ENCODE measurements at regions not wholly inside any gene's neighbourhood (a gene's known extent, or its start where the extent isn't known, plus 50 kb on each side); places are given as distances from the start of the nearest gene placed in this dataset.
"Not testable (repeated sequence)": the region's sequence is repeated elsewhere in the genome, so short reads cannot be mapped to it uniquely, and the experiment has no call there.

DNA sequence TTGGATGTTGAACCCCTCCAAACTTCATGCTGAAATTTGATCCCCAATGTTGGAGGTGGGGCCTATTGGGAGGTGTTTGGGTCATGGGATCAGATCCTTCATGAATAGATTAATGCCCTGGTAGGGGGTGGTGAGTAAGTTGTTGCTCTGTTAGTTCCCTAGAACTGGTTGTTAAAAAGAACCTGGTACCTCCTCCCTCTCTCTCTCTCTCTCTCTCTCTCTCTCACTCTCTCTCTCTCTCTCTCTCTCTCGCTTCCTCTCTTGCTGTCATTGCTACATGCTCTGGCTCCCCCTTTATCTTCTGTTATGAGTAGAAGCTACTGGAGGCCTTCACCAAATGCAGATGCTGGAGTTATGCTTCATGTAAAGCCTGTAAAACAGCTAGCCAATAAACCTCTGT, 498.2 kb upstream of the NR5A2 start:
- Histone ChIP-seq H3K4me1 (ENCODE audit: control insufficient read depth, insufficient read depth, low read length) (no peaks in the 10 kb centered on the region), H3K36me3 (ENCODE audit: control insufficient read depth in 2 of 2, insufficient read depth in 2 of 2, low read length in 1 of 2) (no peaks in the 10 kb centered on the region), H2AFZ (ENCODE audit: control insufficient read depth, low read depth, low read length) (no peak overlapping the region), H3K4me3 (no peak overlapping the region), H3K4me2 (ENCODE audit: control insufficient read depth, insufficient read depth) (no peak overlapping the region), H3K27me3 (replicated peaks in 1 of 2; ENCODE audit: control insufficient read depth in 2 of 2, insufficient read depth in 2 of 2, low read length in 1 of 2) (no peaks in the 10 kb centered on the region), H3K27ac (ENCODE audit: control insufficient read depth, insufficient read depth) (no peak overlapping the region), H3K79me2 (ENCODE audit: control insufficient read depth, insufficient read depth, low read length) (no peaks in the 10 kb centered on the region), H4K20me1 (ENCODE audit: control insufficient read depth, insufficient read depth) (no peaks in the 10 kb centered on the region), H3K9me3 (replicated peaks; ENCODE audit: control insufficient read depth, insufficient read depth, low read length) (no peaks in the 10 kb centered on the region; the same call in 2 of the 3 replicates), H3K9ac (ENCODE audit: control insufficient read depth, insufficient read depth, low read length) (no peak overlapping the region)
- POLR2A ChIA-PET: no interaction called here
- no TSS peak for BruUV-seq (replicated peaks)
- SMC1A ChIA-PET (ENCODE audit: uncharacterized antibody, unreplicated experiment): interaction anchor here (1.4 kb wide), 1 partner anchor 10 kb away, joined by 5 read pairs; no protein-coding TSS in a partner anchor
- RAD21 ChIA-PET (ENCODE audit: unreplicated experiment): no interaction called here
- peak; percentile 60 for TF ChIP-seq ZZZ3 (IDR thresholded peaks at IDR 0.05; ENCODE audit: control insufficient read depth, insufficient read length, low read depth)
- TF ChIP-seq, protein P1, sequence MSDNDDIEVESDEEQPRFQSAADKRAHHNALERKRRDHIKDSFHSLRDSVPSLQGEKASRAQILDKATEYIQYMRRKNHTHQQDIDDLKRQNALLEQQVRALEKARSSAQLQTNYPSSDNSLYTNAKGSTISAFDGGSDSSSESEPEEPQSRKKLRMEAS (IDR thresholded peaks at IDR 0.05; ENCODE audit: low read depth, low read length): no peak
- TF ChIP-seq RB1 (IDR thresholded peaks at IDR 0.05; ENCODE audit: borderline replicate concordance): no peak
- TF ChIP-seq, protein P2, sequence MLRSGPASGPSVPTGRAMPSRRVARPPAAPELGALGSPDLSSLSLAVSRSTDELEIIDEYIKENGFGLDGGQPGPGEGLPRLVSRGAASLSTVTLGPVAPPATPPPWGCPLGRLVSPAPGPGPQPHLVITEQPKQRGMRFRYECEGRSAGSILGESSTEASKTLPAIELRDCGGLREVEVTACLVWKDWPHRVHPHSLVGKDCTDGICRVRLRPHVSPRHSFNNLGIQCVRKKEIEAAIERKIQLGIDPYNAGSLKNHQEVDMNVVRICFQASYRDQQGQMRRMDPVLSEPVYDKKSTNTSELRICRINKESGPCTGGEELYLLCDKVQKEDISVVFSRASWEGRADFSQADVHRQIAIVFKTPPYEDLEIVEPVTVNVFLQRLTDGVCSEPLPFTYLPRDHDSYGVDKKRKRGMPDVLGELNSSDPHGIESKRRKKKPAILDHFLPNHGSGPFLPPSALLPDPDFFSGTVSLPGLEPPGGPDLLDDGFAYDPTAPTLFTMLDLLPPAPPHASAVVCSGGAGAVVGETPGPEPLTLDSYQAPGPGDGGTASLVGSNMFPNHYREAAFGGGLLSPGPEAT (IDR thresholded peaks at IDR 0.05; ENCODE audit: low read depth): no peak
- TF ChIP-seq, protein P3, sequence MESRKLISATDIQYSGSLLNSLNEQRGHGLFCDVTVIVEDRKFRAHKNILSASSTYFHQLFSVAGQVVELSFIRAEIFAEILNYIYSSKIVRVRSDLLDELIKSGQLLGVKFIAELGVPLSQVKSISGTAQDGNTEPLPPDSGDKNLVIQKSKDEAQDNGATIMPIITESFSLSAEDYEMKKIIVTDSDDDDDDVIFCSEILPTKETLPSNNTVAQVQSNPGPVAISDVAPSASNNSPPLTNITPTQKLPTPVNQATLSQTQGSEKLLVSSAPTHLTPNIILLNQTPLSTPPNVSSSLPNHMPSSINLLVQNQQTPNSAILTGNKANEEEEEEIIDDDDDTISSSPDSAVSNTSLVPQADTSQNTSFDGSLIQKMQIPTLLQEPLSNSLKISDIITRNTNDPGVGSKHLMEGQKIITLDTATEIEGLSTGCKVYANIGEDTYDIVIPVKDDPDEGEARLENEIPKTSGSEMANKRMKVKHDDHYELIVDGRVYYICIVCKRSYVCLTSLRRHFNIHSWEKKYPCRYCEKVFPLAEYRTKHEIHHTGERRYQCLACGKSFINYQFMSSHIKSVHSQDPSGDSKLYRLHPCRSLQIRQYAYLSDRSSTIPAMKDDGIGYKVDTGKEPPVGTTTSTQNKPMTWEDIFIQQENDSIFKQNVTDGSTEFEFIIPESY (IDR thresholded peaks at IDR 0.05): no peak
- no peak for TF ChIP-seq ZSCAN29 (IDR thresholded peaks at IDR 0.05)
- ATAC-seq (no peak), DNase-seq (ENCODE audit: low read depth, low spot score) (no peak), FAIRE-seq (no peak)
- no CpG with 5 or more reads among the region's 1 CpG for WGBS (ENCODE audit: insufficient coverage, insufficient replicate concordance, low lambda C conversion rate, missing lambda C conversion rate)
- CTCF ChIA-PET: interaction anchor here (1.0 to 1.2 kb wide), 2 partner anchors 16 to 22 kb away, joined by 4 read pairs; no protein-coding TSS in a partner anchor
- in situ Hi-C loops (cut with MboI) (no loop called here), intact Hi-C loops (cut with micrococcal nuclease; ENCODE audit: unreplicated experiment) (no loop called here)

DNA sequence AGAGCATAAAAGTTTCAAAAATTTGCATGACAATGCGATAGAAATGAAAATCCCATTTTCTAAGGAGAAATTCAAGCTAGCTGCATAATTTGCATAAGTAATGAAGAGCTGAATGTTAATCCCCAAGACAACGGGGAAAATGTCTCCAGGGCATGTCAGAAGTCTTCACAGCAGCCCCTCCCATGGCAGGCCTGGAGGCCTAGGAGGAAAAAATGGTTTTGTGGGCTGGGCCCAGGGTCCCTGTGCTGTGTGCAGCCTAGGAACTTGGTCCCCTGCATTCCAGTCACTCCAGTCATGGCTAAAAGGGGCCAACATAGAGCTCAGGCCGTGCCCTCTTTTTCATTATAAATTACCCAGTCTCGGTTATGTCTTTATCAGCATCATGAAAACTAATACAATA, 494.1 kb upstream of the NR5A2 start:
- intact Hi-C loops (cut with micrococcal nuclease; ENCODE audit: unreplicated experiment); SMC1A ChIA-PET (ENCODE audit: uncharacterized antibody, unreplicated experiment); H3K4me1 ChIP-seq (ENCODE audit: control insufficient read depth, insufficient read depth, low read length); H3K36me3 ChIP-seq (ENCODE audit: control insufficient read depth in 2 of 2, insufficient read depth in 2 of 2, low read length in 1 of 2); DNase-seq (ENCODE audit: low read depth, low spot score); H3K79me2 ChIP-seq (ENCODE audit: control insufficient read depth, insufficient read depth, low read length); H4K20me1 ChIP-seq (ENCODE audit: control insufficient read depth, insufficient read depth); H3K27me3 ChIP-seq (replicated peaks in 1 of 2; ENCODE audit: control insufficient read depth in 2 of 2, insufficient read depth in 2 of 2, low read length in 1 of 2); H3K9ac ChIP-seq (ENCODE audit: control insufficient read depth, insufficient read depth, low read length); POLR2A ChIA-PET; RAD21 ChIA-PET (ENCODE audit: unreplicated experiment); H3K9me3 ChIP-seq (replicated peaks; ENCODE audit: control insufficient read depth, insufficient read depth, low read length); FAIRE-seq; BruUV-seq (replicated peaks); H3K4me2 ChIP-seq (ENCODE audit: control insufficient read depth, insufficient read depth); ATAC-seq; H3K4me3 ChIP-seq; CTCF ChIA-PET; H3K27ac ChIP-seq (ENCODE audit: control insufficient read depth, insufficient read depth); H2AFZ ChIP-seq (ENCODE audit: control insufficient read depth, low read depth, low read length); in situ Hi-C loops (cut with MboI): not testable (repeated sequence)
- 11% methylated on average over 4 of the region's 4 CpGs for WGBS (ENCODE audit: insufficient coverage, insufficient replicate concordance, low lambda C conversion rate, missing lambda C conversion rate)
